Fibroblast of mammary gland (primary cell): ENCODE measurements at regions not wholly inside any gene's neighbourhood (a gene's known extent, or its start where the extent isn't known, plus 50 kb on each side); places are given as distances from the start of the nearest gene placed in this dataset.

Source experiments
- DNase-seq: peaks from one replicate; pipeline ENCODE4 v3.0.0-alpha.2; 2010; ENCODE audit warnings: low read depth
- H3K4me3 ChIP-seq: 2 replicates; pipeline ENCODE4 v1.5.1; 2011; ENCODE audit warnings: low read depth, mild to moderate bottlenecking, low read length, moderate library complexity; ENCODE audit not compliant: control insufficient read depth
- TF ChIP-seq, protein P1 (sequence below): conservative IDR thresholded peaks from 2 replicates; pipeline ENCODE4 v1.5.1; 2011; ENCODE audit warnings: low read depth, low read length, inconsistent platforms; ENCODE audit not compliant: control insufficient read depth, insufficient read depth

DNA sequence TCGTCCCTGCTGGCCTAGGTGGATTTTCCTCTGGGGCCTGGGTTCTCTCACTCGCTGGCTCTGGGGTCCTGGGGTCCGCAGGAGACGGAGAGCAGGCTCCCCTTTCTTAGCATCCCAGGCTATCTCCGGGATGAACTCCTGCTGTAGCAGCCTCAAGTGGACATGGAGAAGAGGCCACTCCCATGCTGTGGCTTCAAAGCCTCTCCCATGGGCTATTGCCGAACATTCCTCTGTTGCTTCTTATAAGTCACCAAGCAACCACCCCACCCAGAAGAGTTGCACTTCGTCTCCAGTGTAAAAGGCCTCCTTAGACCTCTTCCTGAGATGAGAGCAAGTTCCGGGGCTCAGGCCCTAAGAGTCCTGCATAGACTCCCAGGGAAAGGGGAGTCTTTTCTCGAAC, 124.0 kb upstream of the RCN1 start:
- DNase-seq = no peak
- no peak overlapping the region for H3K4me3 ChIP-seq
- TF ChIP-seq, protein P1, sequence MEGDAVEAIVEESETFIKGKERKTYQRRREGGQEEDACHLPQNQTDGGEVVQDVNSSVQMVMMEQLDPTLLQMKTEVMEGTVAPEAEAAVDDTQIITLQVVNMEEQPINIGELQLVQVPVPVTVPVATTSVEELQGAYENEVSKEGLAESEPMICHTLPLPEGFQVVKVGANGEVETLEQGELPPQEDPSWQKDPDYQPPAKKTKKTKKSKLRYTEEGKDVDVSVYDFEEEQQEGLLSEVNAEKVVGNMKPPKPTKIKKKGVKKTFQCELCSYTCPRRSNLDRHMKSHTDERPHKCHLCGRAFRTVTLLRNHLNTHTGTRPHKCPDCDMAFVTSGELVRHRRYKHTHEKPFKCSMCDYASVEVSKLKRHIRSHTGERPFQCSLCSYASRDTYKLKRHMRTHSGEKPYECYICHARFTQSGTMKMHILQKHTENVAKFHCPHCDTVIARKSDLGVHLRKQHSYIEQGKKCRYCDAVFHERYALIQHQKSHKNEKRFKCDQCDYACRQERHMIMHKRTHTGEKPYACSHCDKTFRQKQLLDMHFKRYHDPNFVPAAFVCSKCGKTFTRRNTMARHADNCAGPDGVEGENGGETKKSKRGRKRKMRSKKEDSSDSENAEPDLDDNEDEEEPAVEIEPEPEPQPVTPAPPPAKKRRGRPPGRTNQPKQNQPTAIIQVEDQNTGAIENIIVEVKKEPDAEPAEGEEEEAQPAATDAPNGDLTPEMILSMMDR = no peak

GRCh38 chr11:31964181-31964580, 126.7 kb upstream of the RCN1 start:
- H3K4me3 ChIP-seq = no peak overlapping the region
- DNase-seq = no peak
- TF ChIP-seq, protein P1 = no peak

- no peak for DNase-seq
- no peak overlapping the region for H3K4me3 ChIP-seq
- TF ChIP-seq, protein P1 = no peak
Observed at GRCh38 chr11:31960126-31960525, 130.7 kb upstream of the RCN1 start.

DNA sequence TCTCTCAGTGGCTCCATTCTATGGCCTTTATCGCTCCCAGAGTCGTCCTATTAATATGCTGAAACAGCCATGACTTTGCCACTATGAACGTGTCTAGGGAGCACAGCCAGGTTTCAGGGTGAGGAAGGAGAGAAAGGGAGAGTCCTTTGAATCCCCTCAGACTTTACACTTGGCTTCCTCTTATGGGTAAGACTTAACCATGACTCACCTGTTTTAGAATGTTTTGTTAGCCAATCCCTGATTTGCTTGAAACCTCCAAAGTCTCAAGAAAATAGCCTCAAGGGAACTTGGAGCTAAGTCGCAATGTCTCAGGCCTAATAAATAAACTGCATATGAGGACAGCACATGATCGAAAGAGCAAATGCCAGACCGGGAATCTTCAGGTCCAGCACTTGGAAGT, 131.2 kb upstream of the RCN1 start:
- TF ChIP-seq, protein P1 = no peak
- no peak overlapping the region for H3K4me3 ChIP-seq
- peak; percentile 37 for DNase-seq

DNA sequence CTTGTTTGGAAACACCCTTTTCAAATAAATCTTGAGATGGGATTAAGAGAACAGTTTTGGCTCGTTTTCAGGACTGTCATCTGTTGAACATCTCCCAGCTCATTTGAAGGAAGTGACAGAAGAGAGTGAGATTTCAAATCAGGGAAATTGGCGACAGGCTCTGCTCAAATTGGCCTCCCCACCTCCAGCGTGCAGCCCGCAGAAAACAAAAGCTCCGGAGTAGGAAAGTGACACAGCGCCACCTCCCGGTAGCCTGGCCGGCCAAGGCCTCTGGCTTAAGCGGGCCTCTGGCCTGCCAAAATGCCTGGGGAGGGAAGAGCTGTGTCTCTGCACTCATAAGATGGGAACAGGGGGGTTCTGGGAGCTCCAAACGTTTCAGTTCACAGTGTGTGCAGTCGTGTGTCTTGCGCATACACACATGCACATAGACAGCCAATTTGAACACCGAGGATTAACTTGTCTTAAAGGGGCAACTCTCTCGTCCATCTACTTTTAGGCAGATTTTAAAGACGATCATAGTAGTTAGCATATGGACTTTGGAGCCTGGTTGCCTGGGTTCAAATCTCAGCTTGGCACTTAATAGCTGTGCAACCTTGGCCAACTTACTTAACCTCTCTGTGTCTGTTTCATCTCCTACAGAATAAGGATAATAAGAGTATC, 132.7 kb upstream of the RCN1 start:
- TF ChIP-seq, protein P1 = peak; percentile 88
- peak; percentile 56 for DNase-seq
- H3K4me3 ChIP-seq = no peak overlapping the region

DNA sequence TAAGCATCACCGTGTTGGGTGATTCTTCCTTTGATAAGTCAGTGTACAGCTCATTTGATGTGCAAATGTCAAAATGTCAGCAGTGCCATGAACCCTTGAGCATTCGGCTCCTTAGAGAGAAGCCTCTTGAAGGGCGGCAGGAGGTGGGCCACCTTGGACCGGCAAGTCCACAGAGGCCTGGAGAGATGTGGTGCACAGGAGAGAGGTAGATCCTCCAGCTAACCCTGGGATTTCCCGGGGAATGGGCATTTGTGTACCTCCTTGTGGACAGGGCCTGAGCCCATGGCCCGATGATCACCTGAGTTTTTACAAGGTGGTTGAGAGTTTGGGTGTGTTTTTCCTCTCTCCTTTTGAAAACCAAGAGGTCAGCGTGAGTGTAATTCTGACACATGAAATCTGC, 133.2 kb upstream of the RCN1 start:
- no peak overlapping the region for H3K4me3 ChIP-seq
- TF ChIP-seq, protein P1 = no peak
- DNase-seq = no peak

GRCh38 chr11:31956310-31956709, 134.6 kb upstream of the RCN1 start:
- TF ChIP-seq, protein P1 = no peak
- peak; percentile 36 for DNase-seq

More at GRCh38 chr11:31956310-31956709, 134.6 kb upstream of the RCN1 start:
- H3K4me3 ChIP-seq = no peak overlapping the region
